ENCODE measurements at regions not wholly inside any gene's neighbourhood (a gene's known extent, or its start where the extent isn't known, plus 50 kb on each side); places are given as distances from the start of the nearest gene placed in this dataset.

DNA sequence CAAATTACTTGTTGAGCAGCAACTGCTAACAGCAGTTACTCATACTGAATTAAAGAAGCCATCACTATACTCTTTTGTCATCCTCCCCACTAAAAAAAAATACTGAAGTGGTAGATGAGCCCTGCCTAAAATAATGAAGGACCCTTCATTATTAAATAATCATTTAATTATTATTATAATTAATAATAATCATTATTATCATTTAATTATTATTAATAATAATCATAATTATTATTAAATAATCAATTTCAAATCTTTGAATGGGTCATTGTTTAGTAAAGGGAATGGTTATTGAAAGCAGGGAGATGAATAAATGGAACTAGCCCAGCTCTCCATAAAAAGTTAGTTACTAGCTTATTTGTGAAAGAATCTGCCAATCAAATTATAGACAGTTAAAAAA, 396.4 kb downstream of the NFIB start:
- Histone ChIP-seq H3K9me3 (ENCODE audit: control insufficient read depth, insufficient read depth, low read depth, low read length) (no peaks in the 10 kb centered on the region), H3K27me3 (ENCODE audit: control insufficient read depth, insufficient read depth, low read length) (no peaks in the 10 kb centered on the region), H3K36me3 (ENCODE audit: control insufficient read depth, insufficient read depth, low read length) (no peaks in the 10 kb centered on the region), H3K4me1 (ENCODE audit: control insufficient read depth, insufficient read depth, low read length) (no peaks in the 10 kb centered on the region), H3K4me3 (ENCODE audit: low read depth in 2 of 2, low read length in 2 of 2) (no peak overlapping the region), H3K27ac (ENCODE audit: low read length) (no peak overlapping the region)
- POLR2A ChIA-PET = no interaction called here
- no TSS peak for BruUV-seq (replicated peaks)
- ATAC-seq = no peak
- CTCF ChIA-PET = no interaction called here
- intact Hi-C loops (cut with micrococcal nuclease; ENCODE audit: unreplicated experiment) = no loop called here
- DNase-seq (ENCODE audit: low read depth, low spot score) = no peak
- in situ Hi-C loops (cut with HindIII; ENCODE audit: low pct_unique_long_range_greater_than_20kb, low sequenced_read_pairs) = no loop called here
- TF ChIP-seq TCF7L2 (IDR thresholded peaks at IDR 0.05; ENCODE audit: low read depth, low read length) (no peak), REST (IDR thresholded peaks at IDR 0.05; ENCODE audit: insufficient read depth in 1 of 2, low read depth in 2 of 2, low read length in 1 of 2) (no peak), SIN3A (IDR thresholded peaks at IDR 0.05; ENCODE audit: borderline replicate concordance, insufficient read depth, low read depth, low read length) (no peak), POLR2AphosphoS5 (IDR thresholded peaks at IDR 0.05; ENCODE audit: low read depth, low read length) (no peak)
- TF ChIP-seq, protein P1, sequence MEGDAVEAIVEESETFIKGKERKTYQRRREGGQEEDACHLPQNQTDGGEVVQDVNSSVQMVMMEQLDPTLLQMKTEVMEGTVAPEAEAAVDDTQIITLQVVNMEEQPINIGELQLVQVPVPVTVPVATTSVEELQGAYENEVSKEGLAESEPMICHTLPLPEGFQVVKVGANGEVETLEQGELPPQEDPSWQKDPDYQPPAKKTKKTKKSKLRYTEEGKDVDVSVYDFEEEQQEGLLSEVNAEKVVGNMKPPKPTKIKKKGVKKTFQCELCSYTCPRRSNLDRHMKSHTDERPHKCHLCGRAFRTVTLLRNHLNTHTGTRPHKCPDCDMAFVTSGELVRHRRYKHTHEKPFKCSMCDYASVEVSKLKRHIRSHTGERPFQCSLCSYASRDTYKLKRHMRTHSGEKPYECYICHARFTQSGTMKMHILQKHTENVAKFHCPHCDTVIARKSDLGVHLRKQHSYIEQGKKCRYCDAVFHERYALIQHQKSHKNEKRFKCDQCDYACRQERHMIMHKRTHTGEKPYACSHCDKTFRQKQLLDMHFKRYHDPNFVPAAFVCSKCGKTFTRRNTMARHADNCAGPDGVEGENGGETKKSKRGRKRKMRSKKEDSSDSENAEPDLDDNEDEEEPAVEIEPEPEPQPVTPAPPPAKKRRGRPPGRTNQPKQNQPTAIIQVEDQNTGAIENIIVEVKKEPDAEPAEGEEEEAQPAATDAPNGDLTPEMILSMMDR (IDR thresholded peaks at IDR 0.05) = no peak

DNA sequence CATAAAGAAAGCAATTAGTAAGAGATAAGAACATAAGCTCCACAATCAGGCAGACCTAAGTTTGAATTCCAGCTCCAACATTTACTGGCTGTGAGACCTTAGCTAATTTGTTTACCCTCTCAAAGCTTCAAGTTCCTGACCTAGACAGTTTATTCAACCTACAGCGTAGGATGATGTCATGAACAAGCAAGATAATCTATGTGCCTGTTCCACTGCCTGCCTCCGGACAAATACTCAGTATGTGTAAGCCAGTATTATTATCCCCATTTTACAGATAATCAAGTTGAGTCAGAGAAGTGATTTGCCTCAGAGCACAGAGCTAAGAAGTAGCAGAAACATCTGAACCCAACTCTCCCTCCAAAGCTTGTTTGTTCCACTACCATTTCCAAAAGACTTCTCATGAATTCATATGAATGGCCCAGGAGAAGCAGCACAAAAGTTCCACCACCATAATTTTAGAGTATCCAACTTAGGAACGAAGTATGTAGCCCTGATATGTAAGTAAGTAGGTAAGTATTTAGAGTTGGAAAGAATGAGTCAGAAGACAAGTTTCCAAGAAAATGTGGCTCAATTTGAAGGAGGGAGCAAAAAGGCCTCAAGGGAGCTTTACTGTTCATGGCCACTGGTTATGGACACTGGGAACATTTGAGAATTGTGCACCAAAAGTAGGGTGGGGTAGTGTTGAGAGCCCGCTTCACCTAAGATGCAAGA, 398.2 kb downstream of the NFIB start:
- CTCF ChIA-PET = no interaction called here
- in situ Hi-C loops (cut with HindIII; ENCODE audit: low pct_unique_long_range_greater_than_20kb, low sequenced_read_pairs) = no loop called here
- no TSS peak for BruUV-seq (replicated peaks)

More for the DNA sequence above, 398.2 kb downstream of the NFIB start:
- no peak overlapping the region for H3K4me3 ChIP-seq (ENCODE audit: low read depth in 2 of 2, low read length in 2 of 2)
- no peaks in the 10 kb centered on the region for H3K27me3 ChIP-seq (ENCODE audit: control insufficient read depth, insufficient read depth, low read length)
- no peak overlapping the region for H3K27ac ChIP-seq (ENCODE audit: low read length)
- DNase-seq (ENCODE audit: low read depth, low spot score) (no peak), ATAC-seq (no peak)
- no peaks in the 10 kb centered on the region for H3K36me3 ChIP-seq (ENCODE audit: control insufficient read depth, insufficient read depth, low read length)
- intact Hi-C loops (cut with micrococcal nuclease; ENCODE audit: unreplicated experiment) = no loop called here
- no peaks in the 10 kb centered on the region for H3K4me1 ChIP-seq (ENCODE audit: control insufficient read depth, insufficient read depth, low read length)
- POLR2A ChIA-PET = no interaction called here
- H3K9me3 ChIP-seq (ENCODE audit: control insufficient read depth, insufficient read depth, low read depth, low read length) = no peaks in the 10 kb centered on the region
- TF ChIP-seq REST (IDR thresholded peaks at IDR 0.05; ENCODE audit: insufficient read depth in 1 of 2, low read depth in 2 of 2, low read length in 1 of 2) (no peak), POLR2AphosphoS5 (IDR thresholded peaks at IDR 0.05; ENCODE audit: low read depth, low read length) (no peak), TCF7L2 (IDR thresholded peaks at IDR 0.05; ENCODE audit: low read depth, low read length) (no peak), SIN3A (IDR thresholded peaks at IDR 0.05; ENCODE audit: borderline replicate concordance, insufficient read depth, low read depth, low read length) (no peak)
- TF ChIP-seq, protein P1 (IDR thresholded peaks at IDR 0.05) = no peak
